ENCODE measurements at regions not wholly inside any gene's neighbourhood (a gene's known extent, or its start where the extent isn't known, plus 50 kb on each side); places are given as distances from the start of the nearest gene placed in this dataset.

DNA sequence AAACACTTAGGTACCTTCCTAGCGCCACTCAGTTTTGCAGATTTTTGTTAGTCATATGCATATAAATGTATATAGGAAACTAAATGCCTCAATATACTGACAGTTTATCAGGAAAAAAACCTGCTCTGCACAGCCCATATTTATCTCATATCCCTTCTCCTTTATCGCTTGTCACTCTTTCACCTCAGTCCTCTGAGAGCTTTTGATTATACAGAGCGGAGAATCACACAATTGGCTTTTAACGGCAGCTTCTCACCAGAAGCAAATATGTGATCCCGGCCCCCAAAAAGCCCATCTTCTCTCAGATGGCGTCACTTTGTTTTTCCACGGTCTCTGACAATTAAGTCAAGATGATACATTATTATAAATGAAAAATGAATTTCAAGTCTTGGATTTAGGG, 362.6 kb downstream of the DNAH5 start:
- TF ChIP-seq, protein P1, sequence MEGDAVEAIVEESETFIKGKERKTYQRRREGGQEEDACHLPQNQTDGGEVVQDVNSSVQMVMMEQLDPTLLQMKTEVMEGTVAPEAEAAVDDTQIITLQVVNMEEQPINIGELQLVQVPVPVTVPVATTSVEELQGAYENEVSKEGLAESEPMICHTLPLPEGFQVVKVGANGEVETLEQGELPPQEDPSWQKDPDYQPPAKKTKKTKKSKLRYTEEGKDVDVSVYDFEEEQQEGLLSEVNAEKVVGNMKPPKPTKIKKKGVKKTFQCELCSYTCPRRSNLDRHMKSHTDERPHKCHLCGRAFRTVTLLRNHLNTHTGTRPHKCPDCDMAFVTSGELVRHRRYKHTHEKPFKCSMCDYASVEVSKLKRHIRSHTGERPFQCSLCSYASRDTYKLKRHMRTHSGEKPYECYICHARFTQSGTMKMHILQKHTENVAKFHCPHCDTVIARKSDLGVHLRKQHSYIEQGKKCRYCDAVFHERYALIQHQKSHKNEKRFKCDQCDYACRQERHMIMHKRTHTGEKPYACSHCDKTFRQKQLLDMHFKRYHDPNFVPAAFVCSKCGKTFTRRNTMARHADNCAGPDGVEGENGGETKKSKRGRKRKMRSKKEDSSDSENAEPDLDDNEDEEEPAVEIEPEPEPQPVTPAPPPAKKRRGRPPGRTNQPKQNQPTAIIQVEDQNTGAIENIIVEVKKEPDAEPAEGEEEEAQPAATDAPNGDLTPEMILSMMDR (IDR thresholded peaks at IDR 0.05) = no peak
- TF ChIP-seq POLR2A (IDR thresholded peaks at IDR 0.05) = no peak

Measured in body of pancreas (tissue), 4 donors.